Neural progenitor cell (in vitro differentiated cells): ENCODE measurements at regions not wholly inside any gene's neighbourhood (a gene's known extent, or its start where the extent isn't known, plus 50 kb on each side); places are given as distances from the start of the nearest gene placed in this dataset.

ENCODE experiments used
- CTCF ChIP-seq: fragments of 200-600 bp; sonication (generic); IDR thresholded peaks from 2 replicates; pipeline ENCODE4 v1.5.1; 2017; ENCODE audit warnings: antibody characterized with exemption, mild to moderate bottlenecking
- EZH2 ChIP-seq: fragments of 200-600 bp; sonication (generic); IDR thresholded peaks from 2 replicates; pipeline ENCODE4 v1.6.1; 2017; ENCODE audit warnings: antibody characterized with exemption, mild to moderate bottlenecking, moderate library complexity

GRCh38 chrX:147403040-147403439 is 508.7 kb upstream of the FMR1 start:
- TF ChIP-seq CTCF (no peak), EZH2 (no peak)
